ENCODE measurements at regions not wholly inside any gene's neighbourhood (a gene's known extent, or its start where the extent isn't known, plus 50 kb on each side); places are given as distances from the start of the nearest gene placed in this dataset.
"Not testable (repeated sequence)": the region's sequence is repeated elsewhere in the genome, so short reads cannot be mapped to it uniquely, and the experiment has no call there.

DNA sequence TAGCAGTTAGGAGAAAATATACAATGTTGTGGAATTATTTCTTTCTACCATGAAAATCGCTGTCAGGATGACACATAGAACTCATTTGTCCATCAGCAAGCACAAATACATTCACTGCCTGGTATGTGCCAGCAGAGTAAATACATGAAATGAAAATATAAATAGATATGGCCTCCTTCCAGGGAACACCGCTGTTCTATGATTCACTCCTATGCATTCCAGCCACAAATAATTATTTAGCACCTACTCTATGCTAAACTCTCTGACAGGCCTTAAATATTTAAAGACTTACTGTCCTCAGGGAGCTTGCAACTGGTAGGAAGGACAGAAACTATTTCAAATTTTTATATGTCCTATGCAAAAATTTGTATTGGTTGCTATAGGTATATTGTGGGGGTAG lies 975.0 kb upstream of the NCAM2 start:
- no peak for DNase-seq

DNA sequence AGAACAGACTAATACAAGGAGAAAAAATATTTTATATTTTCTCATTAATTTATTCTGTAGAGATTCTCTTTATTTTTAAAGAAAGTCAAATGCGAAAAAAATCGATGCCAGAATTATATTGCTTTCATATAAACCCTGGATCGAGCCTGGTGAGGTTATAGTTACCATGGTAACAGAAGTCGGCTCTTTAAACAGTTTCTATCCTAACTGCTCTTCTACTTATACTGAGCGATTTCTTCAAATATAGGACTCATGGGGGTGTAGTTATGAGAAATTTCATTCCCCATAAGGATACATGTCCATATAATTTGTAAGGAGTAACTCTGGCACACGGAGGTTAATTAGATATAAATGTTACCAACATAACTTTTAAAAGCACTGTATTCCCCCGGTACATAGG lies 973.5 kb upstream of the NCAM2 start:
- no peak for DNase-seq

DNA sequence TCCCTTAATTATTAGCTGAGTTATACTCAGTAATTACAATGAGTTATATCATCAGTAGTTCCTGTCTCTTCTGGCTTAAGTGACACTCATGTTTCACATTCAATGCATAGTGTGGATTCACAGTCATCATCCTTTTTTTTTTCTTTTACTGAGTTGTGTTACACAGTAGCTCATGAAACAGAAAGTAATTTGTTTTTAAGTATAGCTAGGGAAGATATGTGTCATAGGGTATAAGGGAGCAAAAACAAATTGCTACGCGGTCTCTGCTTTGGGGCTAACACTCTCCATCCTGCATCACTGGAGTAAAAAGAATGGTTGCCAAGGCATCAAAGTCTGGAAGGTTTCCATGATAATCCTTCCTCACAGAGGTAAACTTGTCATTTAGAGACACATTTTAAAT lies 971.7 kb upstream of the NCAM2 start:
- DNase-seq: no peak

DNA sequence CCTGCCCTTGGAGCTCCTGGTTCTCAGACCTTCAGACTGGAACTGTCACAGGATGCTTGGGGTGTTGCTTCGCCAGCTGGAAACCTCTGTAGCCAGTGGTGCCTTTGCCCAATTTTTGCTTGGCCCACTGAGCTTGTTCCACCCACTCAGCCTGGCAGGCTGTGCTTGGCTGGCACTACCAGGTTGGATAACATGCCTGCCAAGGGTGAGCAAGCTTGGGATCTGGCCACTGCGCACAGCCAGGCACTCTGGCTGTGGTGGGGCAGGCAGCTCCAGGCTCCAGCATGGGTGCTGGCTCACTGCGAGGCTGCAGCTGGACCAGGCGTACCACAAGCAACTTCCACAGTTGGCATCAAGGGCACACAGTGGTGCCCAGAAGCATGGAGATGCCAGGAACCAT lies 967.8 kb upstream of the NCAM2 start:
- no peak for DNase-seq

DNA sequence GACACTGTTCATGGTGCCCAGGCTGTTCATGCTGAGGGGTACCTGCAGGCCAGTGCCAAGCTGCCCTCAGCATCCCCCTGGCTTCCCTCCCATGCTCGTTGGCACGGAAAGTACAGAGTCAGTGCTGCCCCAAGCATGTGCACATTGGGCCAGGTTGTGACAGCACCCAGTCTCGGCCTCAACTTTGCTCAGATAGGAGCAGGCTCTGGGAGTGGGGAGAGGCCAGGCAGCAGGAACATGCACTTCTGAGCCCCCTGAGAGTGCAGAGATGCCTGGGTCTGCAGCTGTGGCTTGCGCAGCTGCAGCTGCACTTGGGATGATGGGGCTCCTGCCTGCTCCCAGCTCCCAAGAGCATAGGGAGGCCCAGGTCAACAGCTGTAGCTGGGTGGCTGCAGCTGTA lies 966.4 kb upstream of the NCAM2 start:
- DNase-seq: no peak

DNA sequence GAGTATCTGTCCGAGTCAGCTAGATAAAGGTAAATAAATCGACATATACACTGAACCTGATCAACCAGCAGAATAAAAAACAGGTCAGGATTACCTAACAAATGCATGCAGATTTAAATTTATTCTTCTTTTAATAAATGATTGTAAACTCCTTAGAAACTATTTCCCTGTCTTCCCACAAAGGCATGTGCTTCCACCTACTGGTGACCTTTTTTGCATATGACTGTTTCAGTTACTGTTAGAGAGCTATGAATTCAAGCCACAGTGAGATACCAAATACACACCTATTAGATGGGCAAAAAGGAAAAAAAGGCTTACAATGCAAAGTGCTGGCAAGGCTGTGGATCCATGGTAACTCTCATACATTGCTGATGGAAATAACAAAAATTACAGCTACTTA lies 957.4 kb upstream of the NCAM2 start:
- no peak for DNase-seq

DNA sequence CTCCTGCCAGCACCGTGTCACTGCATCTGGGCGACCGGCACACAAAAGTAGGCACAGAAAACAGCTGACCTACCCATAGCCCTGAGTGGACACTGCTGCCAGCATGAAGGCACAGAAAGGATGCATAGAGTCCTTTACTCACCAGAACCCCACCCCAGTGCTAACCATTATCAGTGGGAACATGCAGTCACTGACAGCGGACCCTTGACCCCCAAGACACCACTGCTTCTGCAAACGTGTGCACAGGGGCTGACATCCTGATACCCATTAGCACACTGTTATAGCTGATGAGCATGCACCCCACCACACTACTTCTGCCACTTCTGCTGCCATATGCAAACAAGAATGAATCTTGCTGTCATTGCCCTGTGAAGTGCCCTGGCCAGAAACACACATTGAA lies 953.0 kb upstream of the NCAM2 start:
- no peak for DNase-seq

DNA sequence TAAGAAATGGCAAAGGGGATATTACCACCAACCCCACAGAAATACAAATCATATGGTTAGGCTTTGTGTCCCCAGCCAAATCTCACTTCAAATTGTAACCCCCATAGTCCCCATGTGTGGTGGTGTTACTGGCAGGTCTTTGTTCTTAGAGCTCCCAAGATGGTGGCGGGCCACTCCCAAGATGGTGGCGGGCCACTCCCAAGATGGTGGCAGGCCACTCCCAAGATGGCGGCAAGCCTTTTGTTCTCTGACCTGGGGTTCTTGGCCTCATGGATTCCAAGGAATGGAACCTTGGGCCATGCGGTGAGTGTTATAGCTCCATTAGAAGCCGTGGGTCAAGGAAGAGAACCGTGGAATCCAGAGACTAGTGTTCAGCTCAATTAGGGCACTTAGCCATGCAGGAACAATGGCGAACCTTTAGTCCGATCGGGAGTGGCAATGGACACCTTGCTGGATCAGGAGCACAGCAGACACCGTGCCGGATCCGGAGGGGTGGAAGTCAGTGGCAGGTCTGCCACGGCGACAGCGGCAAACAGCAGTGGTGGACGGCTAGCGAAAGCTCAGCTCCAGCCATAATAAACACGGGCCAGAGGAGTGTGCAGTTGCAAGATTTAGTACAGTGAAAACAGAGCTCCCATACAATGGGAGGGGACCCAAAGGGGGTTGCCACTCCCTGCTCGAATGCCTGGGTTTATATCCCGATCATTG lies 949.9 kb upstream of the NCAM2 start:
- DNase-seq: not testable (repeated sequence)

DNA sequence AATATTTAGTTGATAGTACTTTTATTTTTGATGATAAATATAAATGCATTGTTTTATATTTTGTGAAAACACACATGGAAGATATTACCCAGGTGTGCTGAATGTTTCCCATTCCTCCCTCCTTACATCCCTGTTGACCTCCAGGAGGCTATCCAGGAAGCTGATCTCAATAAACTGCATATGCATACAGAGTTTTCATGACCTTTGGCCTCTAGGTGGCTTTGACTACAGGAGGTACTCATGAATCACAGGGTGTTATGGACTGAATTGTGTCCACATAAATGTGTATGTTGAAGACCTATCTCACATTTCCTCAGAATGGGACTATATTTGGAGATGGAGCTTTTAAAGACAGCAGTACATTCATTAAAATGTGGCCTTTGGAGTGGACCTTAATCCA lies 914.9 kb upstream of the NCAM2 start:
- DNase-seq: no peak

DNA sequence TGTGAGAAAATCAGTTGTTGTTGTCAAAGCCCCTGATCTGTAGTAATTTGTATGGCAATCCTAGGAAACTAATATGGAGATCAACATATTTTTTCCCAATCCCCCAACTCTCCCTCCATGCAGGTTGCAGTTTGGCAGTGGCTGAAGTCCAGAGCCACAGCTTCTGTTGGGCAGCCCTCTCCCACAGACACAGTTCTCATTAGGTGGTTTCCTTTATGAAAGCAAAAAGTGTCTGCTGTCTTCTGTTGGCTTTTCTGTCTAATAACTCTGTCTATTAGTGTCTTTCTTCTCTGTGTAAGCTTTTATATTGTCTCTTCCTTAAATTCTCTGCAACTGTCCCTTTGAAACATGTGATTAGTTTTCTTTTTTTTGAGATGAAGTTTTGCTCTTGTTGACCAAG lies 914.3 kb upstream of the NCAM2 start:
- DNase-seq: no peak

DNA sequence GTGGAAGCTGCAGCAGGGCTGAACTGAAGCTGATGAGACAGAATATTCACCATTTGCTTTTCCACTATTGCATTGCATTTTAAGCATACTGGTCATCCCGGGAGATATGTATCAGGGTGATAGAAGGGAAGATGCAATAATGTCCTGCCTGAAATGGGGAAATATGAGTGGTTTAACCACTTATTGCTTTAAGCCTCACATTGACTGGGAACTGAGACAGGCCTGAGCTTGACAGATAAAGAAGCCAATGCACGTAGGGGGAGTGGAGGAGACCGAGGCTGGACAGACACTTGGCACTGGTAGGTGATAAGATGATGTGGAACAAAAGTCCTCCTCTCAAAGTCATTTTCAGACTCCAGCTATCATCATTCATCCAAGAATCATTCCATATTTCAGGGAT lies 911.7 kb upstream of the NCAM2 start:
- no peak for DNase-seq

DNA sequence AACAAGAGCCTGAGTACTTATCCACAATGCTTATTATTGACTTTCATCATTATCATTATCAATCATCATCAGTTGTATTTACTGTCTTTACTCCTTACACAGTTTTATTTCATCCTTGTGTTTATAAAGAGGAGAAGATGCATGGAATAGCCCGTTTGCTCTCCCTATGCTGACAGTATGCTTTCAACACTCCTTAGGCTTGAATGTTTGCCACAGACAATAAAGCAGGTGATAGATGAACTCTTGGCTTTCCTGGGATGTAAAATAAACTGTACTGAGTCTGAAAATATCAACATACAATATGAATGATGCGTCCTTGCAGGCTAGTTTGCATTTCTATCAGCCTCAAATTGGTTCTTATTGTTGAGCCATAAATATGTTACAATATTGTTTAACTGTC lies 891.8 kb upstream of the NCAM2 start:
- DNase-seq: no peak

DNA sequence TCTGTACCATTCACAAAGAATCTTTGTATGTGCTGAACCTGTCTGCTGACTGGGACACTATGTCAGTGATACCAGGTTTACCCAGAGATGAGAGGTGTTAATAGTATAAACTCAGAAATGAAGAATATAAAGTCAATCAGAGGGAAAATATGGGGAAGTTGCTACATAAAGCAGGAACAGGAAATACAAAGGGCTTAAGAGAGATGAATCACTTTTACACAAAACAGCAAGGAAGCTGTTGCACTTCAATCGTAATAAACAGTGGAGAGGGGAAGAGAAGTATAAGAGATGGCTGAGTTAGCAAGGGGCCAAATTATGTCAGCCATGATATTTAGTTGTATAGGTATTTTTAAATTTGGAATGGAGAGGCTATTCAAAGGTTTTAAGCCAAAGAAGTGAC lies 890.2 kb upstream of the NCAM2 start:
- no peak for DNase-seq

DNA sequence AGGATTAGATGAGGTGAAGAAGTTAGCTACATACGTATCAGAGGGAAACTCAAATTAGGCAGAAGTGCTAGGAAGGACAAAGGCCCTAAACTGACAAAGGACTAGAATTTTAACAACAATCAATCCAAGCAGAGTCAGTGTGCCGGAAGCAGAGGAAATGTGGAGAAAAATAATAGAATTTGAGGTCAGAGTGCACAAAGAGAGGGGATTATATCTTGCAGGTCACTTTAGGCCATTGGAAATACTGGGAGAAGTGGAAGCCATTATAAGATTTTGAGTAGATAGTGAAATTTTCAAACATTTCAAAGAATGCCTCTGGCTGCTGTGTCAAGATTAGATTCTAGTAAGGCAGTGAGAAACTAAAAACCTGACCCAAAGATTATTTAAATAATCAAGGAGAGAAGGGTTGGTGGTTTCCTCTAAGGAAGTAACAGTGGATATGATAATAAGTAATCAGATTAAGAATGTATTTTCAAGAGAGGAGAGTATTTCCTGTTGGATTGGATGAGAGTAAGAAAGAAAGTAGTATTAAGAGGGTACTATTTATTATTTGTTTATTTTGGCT lies 889.2 kb upstream of the NCAM2 start:
- no peak for DNase-seq

DNA sequence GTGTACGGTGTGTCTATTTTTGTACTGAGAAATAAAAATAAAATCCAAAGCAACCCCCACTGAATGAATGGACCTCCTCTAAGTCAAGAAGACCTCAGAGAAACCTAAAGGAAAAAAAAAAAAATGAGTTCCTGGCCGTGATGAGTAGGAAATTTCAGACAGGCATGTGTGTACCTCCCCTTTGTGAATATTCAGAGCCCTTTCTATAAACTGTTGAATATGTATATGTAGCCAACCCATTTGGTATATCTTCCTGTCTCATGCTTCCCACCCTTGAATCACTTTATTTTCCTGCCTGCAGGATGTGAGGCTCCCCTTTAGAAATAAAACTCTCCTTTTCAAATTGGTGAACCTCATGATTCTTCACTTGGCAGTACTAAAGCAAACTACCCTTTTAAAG lies 887.8 kb upstream of the NCAM2 start:
- DNase-seq: no peak

DNA sequence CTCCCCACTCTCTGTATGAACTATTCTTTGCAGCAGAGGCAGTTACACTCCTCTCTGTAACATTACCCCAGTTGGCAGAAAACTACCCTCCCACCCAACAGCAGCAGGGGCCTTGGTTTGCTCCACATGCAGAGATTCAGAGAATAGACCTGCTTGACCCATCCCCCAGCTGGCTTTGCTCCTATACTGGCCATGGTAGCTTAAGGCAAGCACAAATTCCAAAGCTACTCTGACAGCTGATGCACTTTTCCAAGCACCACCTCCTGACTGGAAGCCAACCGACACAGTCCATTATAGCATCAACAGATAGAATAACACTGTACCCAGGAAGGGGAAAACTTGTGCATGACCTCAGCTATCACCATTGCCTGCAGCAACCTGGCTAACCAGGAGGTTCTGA lies 846.5 kb upstream of the NCAM2 start:
- DNase-seq: no peak

DNA sequence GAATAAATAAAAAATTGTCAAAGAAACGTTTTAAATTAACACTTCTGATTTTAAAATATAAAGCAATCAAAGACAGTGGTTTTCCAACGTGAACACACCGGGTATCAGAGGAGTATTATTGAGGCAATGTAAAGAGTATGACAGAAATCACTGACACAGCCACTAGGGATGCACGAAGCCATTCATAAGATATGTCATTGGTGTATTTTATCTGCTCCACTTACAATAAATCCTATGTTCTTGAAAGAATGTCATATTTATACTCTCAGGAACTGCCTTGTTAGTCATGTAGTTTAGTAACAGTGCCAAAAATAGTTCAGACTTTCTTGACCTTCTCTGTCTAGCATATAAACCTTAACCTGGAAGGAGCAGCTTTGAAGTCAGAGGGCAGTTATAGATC lies 835.0 kb upstream of the NCAM2 start:
- DNase-seq: no peak

DNA sequence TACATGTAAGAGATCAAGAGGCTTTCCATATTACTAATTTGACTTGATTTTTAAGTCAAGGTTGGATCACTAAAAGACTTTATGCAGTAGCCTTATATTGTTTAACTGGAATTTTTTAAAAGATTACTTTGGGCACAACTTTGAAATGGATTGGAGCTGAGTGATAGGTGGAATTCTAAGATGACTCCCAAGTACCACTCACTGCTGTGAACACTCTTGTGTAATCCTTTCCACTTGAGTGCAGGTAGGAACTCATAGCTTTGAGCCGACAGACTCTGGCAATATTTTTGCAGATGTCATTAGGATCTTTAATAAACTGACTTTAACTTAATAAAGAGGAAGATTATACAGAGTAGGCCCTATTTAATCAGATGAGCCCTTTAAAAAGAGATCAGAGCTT lies 831.1 kb upstream of the NCAM2 start:
- DNase-seq: no peak

DNA sequence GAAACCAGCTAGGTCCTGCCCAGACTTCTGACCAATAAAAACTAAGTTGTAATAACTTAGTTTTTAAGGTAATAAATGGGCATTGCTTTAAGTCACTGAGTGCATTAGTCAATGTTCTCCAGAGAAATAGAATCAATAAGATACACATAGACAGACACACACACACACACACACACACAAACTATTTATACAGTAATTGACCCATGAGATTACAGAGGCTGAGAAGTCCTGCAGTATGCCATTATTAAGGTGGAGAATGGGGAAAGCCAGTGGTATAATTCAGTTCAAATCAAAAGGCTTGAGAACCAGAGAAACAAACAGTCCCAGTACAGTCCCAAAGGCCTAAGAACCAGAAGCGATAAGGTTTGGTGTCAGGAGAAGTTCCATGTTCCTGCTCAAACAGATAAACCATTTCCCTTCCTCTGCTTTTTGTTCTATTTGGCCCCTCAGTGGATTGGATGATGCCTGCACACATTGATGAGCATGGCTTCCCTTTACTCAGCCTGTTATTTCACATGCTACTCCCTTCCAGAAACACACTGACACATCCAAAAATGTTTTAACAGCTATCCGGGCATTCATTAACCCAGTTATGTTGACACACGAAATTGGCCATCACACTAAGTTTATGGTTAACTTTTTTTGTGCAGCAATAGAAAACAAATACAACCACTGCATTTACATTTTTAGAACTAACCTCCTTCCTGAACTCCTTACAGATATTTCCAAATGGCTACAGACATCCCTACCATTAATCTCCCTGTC lies 828.2 kb upstream of the NCAM2 start:
- no peak for DNase-seq

DNA sequence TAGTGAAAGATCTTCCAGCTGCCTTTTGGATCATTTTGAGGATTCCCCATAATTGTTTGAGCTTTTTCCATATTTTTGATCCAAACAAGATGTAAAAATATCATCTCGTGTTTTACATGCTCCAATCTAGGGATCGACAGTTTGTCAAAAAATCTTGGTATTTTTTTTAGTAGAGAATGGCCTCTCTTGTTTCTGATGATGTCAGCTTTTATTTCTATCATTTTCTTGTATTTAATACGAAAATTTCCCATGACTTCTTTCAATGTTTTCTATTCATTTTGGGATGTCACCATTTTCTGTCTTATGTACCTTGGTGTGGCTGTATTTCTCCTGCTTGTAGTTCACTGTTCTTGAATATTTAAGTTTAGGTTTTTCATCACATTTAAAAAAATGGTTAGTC lies 812.0 kb upstream of the NCAM2 start:
- DNase-seq: no peak

DNA sequence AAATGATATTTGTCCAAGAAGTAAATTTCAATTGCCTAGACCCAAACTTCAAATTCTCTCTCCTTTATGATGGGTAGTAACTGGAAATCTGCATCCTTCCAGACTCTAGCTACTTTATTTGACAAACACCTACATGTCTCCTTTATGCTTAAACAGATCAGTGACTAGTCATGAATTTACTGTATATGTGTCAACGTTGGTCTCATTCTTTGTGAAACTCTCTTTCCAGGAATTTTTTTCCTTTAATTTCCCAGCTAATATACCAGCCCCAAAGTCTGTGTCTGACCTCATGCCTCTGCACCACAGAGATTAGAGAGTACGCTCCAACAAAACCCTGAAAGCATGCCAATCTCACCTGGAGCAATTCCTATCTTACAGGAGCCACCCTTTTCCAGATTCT lies 811.2 kb upstream of the NCAM2 start:
- no peak for DNase-seq

DNA sequence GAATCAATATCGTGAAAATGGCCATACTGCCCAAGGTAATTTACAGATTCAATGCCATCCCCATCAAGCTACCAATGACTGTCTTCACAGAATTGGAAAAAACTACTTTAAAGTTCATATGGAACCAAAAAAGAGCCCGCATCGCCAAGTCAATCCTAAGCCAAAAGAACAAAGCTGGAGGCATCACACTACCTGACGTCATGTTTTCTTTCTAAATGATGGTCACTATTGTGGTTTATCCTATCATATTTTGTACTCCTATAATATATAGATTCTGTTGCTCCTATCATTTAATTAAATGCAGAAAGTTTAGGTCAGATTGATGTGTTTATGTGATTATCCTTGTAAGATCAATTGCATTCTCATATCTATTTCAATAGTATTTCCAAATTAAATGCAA lies 796.9 kb upstream of the NCAM2 start:
- DNase-seq: not testable (repeated sequence)

DNA sequence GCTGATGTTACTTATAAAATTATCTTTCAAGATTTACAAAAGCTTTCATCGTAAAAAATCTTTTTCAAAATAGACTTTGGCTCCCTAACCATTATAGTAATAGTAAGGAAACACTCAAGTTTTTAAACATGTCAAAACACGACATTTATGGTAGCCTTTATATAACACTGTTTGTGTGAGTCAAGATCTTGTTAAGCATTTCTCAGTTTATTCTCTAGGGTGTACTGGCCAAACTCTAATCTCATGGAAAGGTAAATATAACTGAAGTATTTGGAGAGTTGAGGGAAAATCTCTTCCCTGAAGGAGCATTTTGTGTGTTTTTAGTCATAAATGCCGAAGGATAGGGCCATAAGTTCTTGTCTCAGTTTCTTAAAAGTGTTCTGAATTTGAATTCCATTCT lies 790.9 kb upstream of the NCAM2 start:
- DNase-seq: no peak

DNA sequence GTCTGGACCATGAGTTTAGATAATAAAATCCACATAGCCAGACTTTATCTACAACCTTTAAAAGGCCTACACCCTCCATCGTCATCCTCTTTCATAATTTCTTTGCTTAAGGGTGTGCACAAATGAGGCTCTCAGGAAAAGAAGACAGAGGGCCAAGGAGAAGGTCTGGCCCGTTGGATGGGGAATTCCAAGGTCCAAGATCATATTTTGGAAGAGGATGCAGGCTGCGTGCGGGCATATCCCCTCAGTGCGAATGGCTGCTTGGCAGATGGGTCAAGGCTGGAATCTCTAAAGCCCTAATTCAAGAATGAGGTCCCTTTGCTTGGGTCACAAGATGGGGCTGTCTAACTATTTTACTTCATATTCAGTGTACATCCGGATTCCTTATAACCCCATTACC lies 782.2 kb upstream of the NCAM2 start:
- no peak for DNase-seq

DNA sequence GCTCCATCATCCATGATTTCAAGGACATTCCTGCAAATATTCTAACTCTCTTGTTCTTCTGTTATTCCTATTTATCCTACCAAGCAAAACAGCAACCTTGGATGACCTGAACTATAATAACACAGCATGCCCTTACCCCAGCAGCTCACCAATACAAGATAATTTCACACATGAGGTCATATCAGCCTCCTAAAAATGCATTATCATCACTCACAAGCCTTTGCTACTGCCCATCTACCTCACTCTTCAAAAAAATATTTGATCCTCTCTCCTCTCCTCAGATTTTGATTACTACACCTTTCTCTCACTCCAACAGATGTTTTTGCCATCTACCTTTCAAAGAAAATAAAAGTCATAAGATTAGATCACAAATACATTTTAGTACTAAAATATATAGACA lies 777.6 kb upstream of the NCAM2 start:
- no peak for DNase-seq

All from 8988T (cell line).